ENCODE measurements at regions not wholly inside any gene's neighbourhood (a gene's known extent, or its start where the extent isn't known, plus 50 kb on each side); places are given as distances from the start of the nearest gene placed in this dataset.

DNA sequence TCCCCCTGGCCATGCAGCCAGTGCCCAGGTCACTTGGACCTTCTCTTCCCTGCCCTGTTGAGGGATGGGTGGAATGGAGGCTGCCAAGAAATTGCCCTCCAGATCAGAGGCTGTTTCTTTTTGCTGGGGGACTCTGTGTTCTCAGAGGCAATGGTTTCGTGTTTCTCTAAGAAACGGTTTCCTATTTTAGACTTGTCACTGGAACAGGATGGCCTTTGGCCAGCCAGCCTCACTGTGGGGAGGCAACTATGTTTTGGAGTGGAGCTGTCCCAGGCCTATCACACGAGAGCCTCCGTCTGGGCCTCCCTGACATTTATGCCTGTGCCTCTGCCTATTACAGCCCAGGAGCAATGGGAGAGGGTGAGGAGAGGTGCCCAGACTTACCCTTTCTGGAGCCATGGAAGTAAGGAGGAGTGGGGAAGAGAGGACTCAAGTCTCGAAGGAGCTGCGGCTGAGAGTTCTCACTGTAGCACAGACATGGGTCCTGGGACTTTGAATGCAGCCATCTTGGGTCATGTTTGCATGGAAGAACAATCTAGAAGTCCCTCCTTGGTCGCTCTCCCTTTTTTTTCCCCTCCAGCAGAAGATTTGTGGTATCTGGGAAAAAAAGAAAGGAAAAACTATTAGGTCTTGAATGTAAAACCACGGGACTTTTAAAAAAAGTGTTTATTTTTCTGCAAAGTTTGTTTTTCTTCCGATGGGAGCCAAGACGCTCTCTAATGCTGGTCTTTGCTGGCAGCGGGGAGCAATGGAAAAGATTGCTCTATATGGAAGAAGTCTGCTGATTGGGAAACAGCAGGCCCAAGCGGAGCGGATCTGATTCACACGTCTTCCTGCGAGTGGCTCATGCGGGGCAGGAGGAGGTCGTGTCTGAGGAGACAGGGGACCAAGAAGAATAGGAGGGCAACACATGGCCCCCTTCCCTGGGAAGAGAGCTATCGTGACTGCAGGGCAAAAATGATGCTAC lies 219.2 kb downstream of the FOXD2 start:
- TF ChIP-seq, protein P1, sequence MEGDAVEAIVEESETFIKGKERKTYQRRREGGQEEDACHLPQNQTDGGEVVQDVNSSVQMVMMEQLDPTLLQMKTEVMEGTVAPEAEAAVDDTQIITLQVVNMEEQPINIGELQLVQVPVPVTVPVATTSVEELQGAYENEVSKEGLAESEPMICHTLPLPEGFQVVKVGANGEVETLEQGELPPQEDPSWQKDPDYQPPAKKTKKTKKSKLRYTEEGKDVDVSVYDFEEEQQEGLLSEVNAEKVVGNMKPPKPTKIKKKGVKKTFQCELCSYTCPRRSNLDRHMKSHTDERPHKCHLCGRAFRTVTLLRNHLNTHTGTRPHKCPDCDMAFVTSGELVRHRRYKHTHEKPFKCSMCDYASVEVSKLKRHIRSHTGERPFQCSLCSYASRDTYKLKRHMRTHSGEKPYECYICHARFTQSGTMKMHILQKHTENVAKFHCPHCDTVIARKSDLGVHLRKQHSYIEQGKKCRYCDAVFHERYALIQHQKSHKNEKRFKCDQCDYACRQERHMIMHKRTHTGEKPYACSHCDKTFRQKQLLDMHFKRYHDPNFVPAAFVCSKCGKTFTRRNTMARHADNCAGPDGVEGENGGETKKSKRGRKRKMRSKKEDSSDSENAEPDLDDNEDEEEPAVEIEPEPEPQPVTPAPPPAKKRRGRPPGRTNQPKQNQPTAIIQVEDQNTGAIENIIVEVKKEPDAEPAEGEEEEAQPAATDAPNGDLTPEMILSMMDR (IDR thresholded peaks at IDR 0.05) = no peak
- TF ChIP-seq POLR2A (IDR thresholded peaks at IDR 0.05) = no peak
